ENCODE measurements at regions not wholly inside any gene's neighbourhood (a gene's known extent, or its start where the extent isn't known, plus 50 kb on each side); places are given as distances from the start of the nearest gene placed in this dataset.

GRCh38 chr10:107413971-107414370 lies 249.5 kb upstream of the SORCS1 start:
- POLR2A ChIA-PET, result no interaction called here
- intact Hi-C loops (cut with micrococcal nuclease), result no loop called here

More at GRCh38 chr10:107413971-107414370, 249.5 kb upstream of the SORCS1 start:
- H2AFZ ChIP-seq (ENCODE audit: low read depth, low read length, poor library complexity, severe bottlenecking), result no peak overlapping the region
- no peaks in the 10 kb centered on the region for H3K9me2 ChIP-seq (ENCODE audit: insufficient read depth)
- DNase-seq (ENCODE audit: low read depth, low spot score), result no peak
- ATAC-seq, result no peak
- ChIA-PET CTCF (no interaction called here), RAD21 (ENCODE audit: low non-redundant PET in 1 of 2, low total read pairs in 2 of 2, uncharacterized antibody in 2 of 2, unreplicated experiment in 2 of 2) (no interaction called here)
- no peaks in the 10 kb centered on the region for H3K27me3 ChIP-seq (ENCODE audit: insufficient read depth, low read length)
- no peak overlapping the region for H3K4me2 ChIP-seq (ENCODE audit: low read length)
- H3K4me1 ChIP-seq (ENCODE audit: control insufficient read depth in 1 of 2, insufficient read depth in 2 of 2, low read length in 2 of 2), result no peaks in the 10 kb centered on the region
- H4K20me1 ChIP-seq (ENCODE audit: insufficient read depth), result no peaks in the 10 kb centered on the region
- TF ChIP-seq CBX3 (IDR thresholded peaks at IDR 0.05; ENCODE audit: low read depth) (no peak), SP1 (IDR thresholded peaks at IDR 0.05; ENCODE audit: low read depth) (no peak), RAD21 (IDR thresholded peaks at IDR 0.05; ENCODE audit: low read depth) (no peak), FOSL1 (IDR thresholded peaks at IDR 0.05; ENCODE audit: low read depth) (no peak), EZH2phosphoT487 (IDR thresholded peaks at IDR 0.05; ENCODE audit: borderline replicate concordance) (no peak), JUND (IDR thresholded peaks at IDR 0.05) (no peak), POLR2A (IDR thresholded peaks at IDR 0.05; ENCODE audit: borderline replicate concordance, extremely low read depth, insufficient read depth, insufficient read length) (no peak), EZH2 (IDR thresholded peaks at IDR 0.05) (no peak), SRF (IDR thresholded peaks at IDR 0.05; ENCODE audit: low read depth) (no peak), TCF7L2 (IDR thresholded peaks at IDR 0.05; ENCODE audit: borderline replicate concordance, extremely low read depth, insufficient read depth, insufficient read length) (no peak), ZNF274 (IDR thresholded peaks at IDR 0.05; ENCODE audit: low read depth, low read length) (no peak), POLR2AphosphoS5 (IDR thresholded peaks at IDR 0.05; ENCODE audit: low read depth, low read length) (no peak), ZBTB33 (IDR thresholded peaks at IDR 0.05; ENCODE audit: extremely low read depth, insufficient replicate concordance, low read length) (no peak), REST (IDR thresholded peaks at IDR 0.05; ENCODE audit: low read depth) (no peak), CTCF (IDR thresholded peaks at IDR 0.05 in 2 of 3, conservative IDR thresholded peaks at IDR 0.05 in 1 of 3; ENCODE audit: borderline replicate concordance in 1 of 3, insufficient read depth in 1 of 3, low read depth in 2 of 3, low read length in 2 of 3) (no peak), CEBPB (IDR thresholded peaks at IDR 0.05; ENCODE audit: low read depth) (no peak), YY1 (IDR thresholded peaks at IDR 0.05; ENCODE audit: extremely low read depth, insufficient replicate concordance, low read depth, low read length) (no peak)
- no peaks in the 10 kb centered on the region for H3K36me3 ChIP-seq (ENCODE audit: control insufficient read depth in 1 of 2, insufficient read depth in 2 of 2, low read length in 2 of 2)
- BruUV-seq (replicated peaks), result no TSS peak
- no peak overlapping the region for H3K27ac ChIP-seq (ENCODE audit: low read depth, low read length)
- H3K9me3 ChIP-seq (ENCODE audit: control insufficient read depth in 1 of 2, insufficient read depth in 1 of 2, low read depth in 1 of 2, low read length in 2 of 2), result peaks cover 39 to 55% of the 10 kb centered on the region in 2 experiments
- no peak overlapping the region for H3K4me3 ChIP-seq (replicated peaks in 1 of 2; ENCODE audit: low read depth in 1 of 2, low read length in 2 of 2)
- H3K9ac ChIP-seq (ENCODE audit: low read length), result no peak overlapping the region
- H3K79me2 ChIP-seq (ENCODE audit: insufficient read depth, low read length), result no peaks in the 10 kb centered on the region

Measured in HCT116 (cell line).